H9 (cell line): ENCODE measurements at regions not wholly inside any gene's neighbourhood (a gene's known extent, or its start where the extent isn't known, plus 50 kb on each side); places are given as distances from the start of the nearest gene placed in this dataset.

Experiments
- DNase-seq: peaks from one replicate; pipeline ENCODE4 v3.0.0-alpha.2; 2017
- H2AFZ ChIP-seq: one replicate; pipeline ENCODE4 v1.6.1; 2013; ENCODE audit warnings: mild to moderate bottlenecking, low read length, control low read depth, moderate library complexity
- H2AK5ac ChIP-seq: 2 replicates; pipeline ENCODE4 v1.6.1; 2013; ENCODE audit warnings: low read length, control low read depth, mixed read lengths; ENCODE audit not compliant: insufficient read length
- H2BK120ac ChIP-seq: one replicate; pipeline ENCODE4 v1.6.1; 2013; ENCODE audit warnings: low read depth, mild to moderate bottlenecking, low read length, control low read depth, inconsistent platforms; ENCODE audit not compliant: poor library complexity, severe bottlenecking
- H2BK12ac ChIP-seq: 2 replicates; pipeline ENCODE4 v1.6.1; 2013; ENCODE audit warnings: low read length, control low read depth, mixed read lengths, low read depth; ENCODE audit not compliant: insufficient read length
- H2BK15ac ChIP-seq: 2 replicates; pipeline ENCODE4 v1.6.1; 2013; ENCODE audit warnings: low read depth, low read length, control low read depth
- H2BK20ac ChIP-seq: one replicate; pipeline ENCODE4 v1.6.1; 2013; ENCODE audit warnings: low read depth, mild to moderate bottlenecking, low read length, control low read depth, inconsistent platforms; ENCODE audit not compliant: poor library complexity, severe bottlenecking
- H2BK5ac ChIP-seq: 2 replicates; pipeline ENCODE4 v1.6.1; 2013; ENCODE audit warnings: low read length, control low read depth, mixed read lengths; ENCODE audit not compliant: insufficient read length
- H3K14ac ChIP-seq: 2 replicates; pipeline ENCODE4 v1.6.1; 2013; ENCODE audit warnings: low read length, control low read depth; ENCODE audit not compliant: insufficient read depth
- H3K18ac ChIP-seq: 2 replicates; pipeline ENCODE4 v1.6.1; 2013; ENCODE audit warnings: low read depth, mild to moderate bottlenecking, mixed read lengths, low read length, control low read depth; ENCODE audit not compliant: insufficient read length
- H3K23ac ChIP-seq: 2 replicates; pipeline ENCODE4 v1.6.1; 2013; ENCODE audit warnings: low read length, control low read depth, mixed read lengths, low read depth; ENCODE audit not compliant: insufficient read length
- H3K23me2 ChIP-seq: 2 replicates; pipeline ENCODE4 v1.6.1; 2013; ENCODE audit warnings: low read depth, mild to moderate bottlenecking, mixed read lengths, low read length, control low read depth; ENCODE audit not compliant: insufficient read length, poor library complexity, severe bottlenecking
- H3K27ac ChIP-seq: 2 replicates; pipeline ENCODE4 v1.5.1; 2013; ENCODE audit warnings: low read length, control low read depth, mixed read lengths, low read depth; ENCODE audit not compliant: insufficient read length
- H3K27me3 ChIP-seq: 2 replicates; pipeline ENCODE4 v1.6.1; 2013; ENCODE audit warnings: low read length, control low read depth, inconsistent platforms; ENCODE audit not compliant: insufficient read depth
- H3K4ac ChIP-seq: 2 replicates; pipeline ENCODE4 v1.6.1; 2013; ENCODE audit warnings: low read depth, mild to moderate bottlenecking, control low read depth, inconsistent platforms, low read length, moderate library complexity
- H3K4me1 ChIP-seq: 2 replicates; pipeline ENCODE4 v1.6.1; 2013; ENCODE audit warnings: low read length, control low read depth, inconsistent platforms; ENCODE audit not compliant: insufficient read depth
- H3K4me2 ChIP-seq: 2 replicates; pipeline ENCODE4 v1.6.1; 2013; ENCODE audit warnings: low read length, control low read depth, mixed read lengths; ENCODE audit not compliant: insufficient read length, insufficient read depth
- H3K56ac ChIP-seq: 2 replicates; pipeline ENCODE4 v1.6.1; 2013; ENCODE audit warnings: low read depth, mild to moderate bottlenecking, mixed read lengths, low read length, control low read depth; ENCODE audit not compliant: insufficient read length
- H3K79me1 ChIP-seq: 2 replicates; pipeline ENCODE4 v1.6.1; 2013; ENCODE audit warnings: low read depth, mild to moderate bottlenecking, moderate library complexity, low read length, control low read depth, inconsistent platforms; ENCODE audit not compliant: insufficient read depth, poor library complexity, severe bottlenecking
- H3K79me2 ChIP-seq: 2 replicates; pipeline ENCODE4 v1.6.1; 2013; ENCODE audit warnings: low read length, control low read depth, inconsistent platforms; ENCODE audit not compliant: insufficient read depth
- H3K9ac ChIP-seq: 2 replicates; pipeline ENCODE4 v1.6.1; 2013; ENCODE audit warnings: low read length, control low read depth, mixed read lengths; ENCODE audit not compliant: insufficient read length; ENCODE audit errors: extremely low read depth
- H3K9me3 ChIP-seq: one replicate; pipeline ENCODE4 v1.6.1; 2013; ENCODE audit warnings: low read depth, low read length, inconsistent platforms; ENCODE audit not compliant: control insufficient read depth
- H3T11ph ChIP-seq: one replicate; pipeline ENCODE4 v1.6.1; 2013; ENCODE audit warnings: mild to moderate bottlenecking, low read length, control low read depth, inconsistent platforms
- H4K20me1 ChIP-seq: one replicate; pipeline ENCODE4 v1.6.1; 2013; ENCODE audit not compliant: control insufficient read depth, insufficient read length, insufficient read depth
- H4K5ac ChIP-seq: 2 replicates; pipeline ENCODE4 v1.6.1; 2013; ENCODE audit warnings: low read depth, mild to moderate bottlenecking, mixed read lengths, low read length, control low read depth; ENCODE audit not compliant: insufficient read length
- H4K8ac ChIP-seq: replicated peaks from 2 replicates; pipeline ENCODE4 v1.6.1; 2013; ENCODE audit warnings: low read length, control low read depth, mixed read lengths, low read depth; ENCODE audit not compliant: insufficient read length
- H4K91ac ChIP-seq: 2 replicates; pipeline ENCODE4 v1.6.1; 2013; ENCODE audit warnings: low read depth, mild to moderate bottlenecking, moderate library complexity, mixed read lengths, low read length, control low read depth; ENCODE audit not compliant: insufficient read length
- H3K27ac Mint-ChIP-seq, 3 experiments: 2 replicates in 2 of 3; 3 replicates in 1 of 3; pipeline ENCODE4 v1.8.0; 2020 to 2021; ENCODE audit warnings: mixed read lengths in 3 of 3, mild to moderate bottlenecking in 1 of 3, moderate library complexity in 1 of 3
- H3K27me3 Mint-ChIP-seq: 2 replicates; pipeline ENCODE4 v1.8.0; 2021; ENCODE audit warnings: low read depth, mild to moderate bottlenecking, moderate library complexity, mixed read lengths
- H3K36me3 Mint-ChIP-seq, 3 experiments: 2 replicates in 2 of 3; 3 replicates in 1 of 3; pipeline ENCODE4 v1.8.0; 2020 to 2021; ENCODE audit warnings: low read depth in 3 of 3, mixed read lengths in 3 of 3; ENCODE audit not compliant: insufficient read depth in 1 of 3
- H3K4me1 Mint-ChIP-seq, 2 experiments: 2 replicates each; pipeline ENCODE4 v1.8.0; 2020; ENCODE audit warnings: mixed read lengths in 2 of 2
- H3K4me3 Mint-ChIP-seq, 2 experiments: 2 replicates in 1 of 2; 3 replicates in 1 of 2; pipeline ENCODE4 v1.8.0; 2020 to 2021; ENCODE audit warnings: mild to moderate bottlenecking in 2 of 2, mixed read lengths in 2 of 2, moderate library complexity in 1 of 2
- H3K9me3 Mint-ChIP-seq, 2 experiments: 2 replicates in 1 of 2; 3 replicates in 1 of 2; pipeline ENCODE4 v1.8.0; 2020; ENCODE audit warnings: mild to moderate bottlenecking in 2 of 2, mixed read lengths in 2 of 2, moderate library complexity in 1 of 2
- WGBS: extraction: QIAGEN DNeasy Blood & Tissue Kit; methylation state at CpG from one replicate; pipeline ENCODE4 v1.1.7; 2013; ENCODE audit warnings: missing lambda C conversion rate, low lambda C conversion rate, mixed read lengths; ENCODE audit not compliant: insufficient read length; ENCODE audit errors: extremely low coverage; 5-methylcytosine and 5-hydroxymethylcytosine counted together
- TF ChIP-seq, protein P1 (sequence below): fragments of 200-600 bp; sonication (generic); conservative IDR thresholded peaks from 3 replicates; pipeline ENCODE4 v1.8.0; 2021; ENCODE audit warnings: antibody characterized with exemption, mild to moderate bottlenecking

DNA sequence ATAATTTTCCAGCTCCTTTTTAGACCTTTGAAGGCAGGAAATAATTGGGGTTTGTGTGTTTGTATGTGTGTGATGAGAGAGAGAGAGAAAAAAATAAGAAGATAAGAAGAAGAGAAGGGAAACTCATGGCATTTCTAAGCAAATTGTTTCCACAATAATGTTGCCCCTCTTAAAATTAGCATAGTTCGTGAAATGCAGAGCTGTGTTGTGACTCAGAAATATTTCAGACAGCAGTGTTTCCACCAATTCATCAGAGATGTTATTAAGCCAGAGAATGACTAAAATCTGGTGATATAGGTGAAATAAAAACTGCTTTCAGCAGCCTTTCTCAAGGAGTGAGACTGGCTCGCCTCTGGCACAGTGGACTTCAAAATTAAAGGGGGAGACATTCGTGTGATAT lies 65.9 kb upstream of the ARHGAP5 start:
- H3K4me1 Mint-ChIP-seq = peaks cover 9 to 11% of the 10 kb centered on the region in 2 experiments
- Histone ChIP-seq H3K4ac (no peak overlapping the region), H3T11ph (no peak overlapping the region), H2BK12ac (no peak overlapping the region), H3K9ac (no peak overlapping the region), H3K23ac (no peak overlapping the region), H3K9me3 (no peaks in the 10 kb centered on the region), H2BK15ac (no peak overlapping the region), H3K4me1 (no peaks in the 10 kb centered on the region), H3K14ac (no peak overlapping the region), H4K5ac (no peak overlapping the region), H3K56ac (no peak overlapping the region), H2BK20ac (no peak overlapping the region), H2AK5ac (no peak overlapping the region), H2BK120ac (no peak overlapping the region), H2AFZ (no peak overlapping the region), H3K27ac (no peak overlapping the region), H4K8ac (no peak overlapping the region), H3K4me2 (no peak overlapping the region), H4K20me1 (no peaks in the 10 kb centered on the region), H3K79me2 (no peaks in the 10 kb centered on the region), H3K18ac (no peak overlapping the region), H4K91ac (no peak overlapping the region), H2BK5ac (no peak overlapping the region), H3K27me3 (no peaks in the 10 kb centered on the region), H3K23me2 (no peaks in the 10 kb centered on the region), H3K79me1 (no peaks in the 10 kb centered on the region)
- no peaks in the 10 kb centered on the region for H3K36me3 Mint-ChIP-seq
- no peaks in the 10 kb centered on the region; the same call in 1 of the 2 replicates for H3K27me3 Mint-ChIP-seq
- H3K9me3 Mint-ChIP-seq = no peaks in the 10 kb centered on the region
- H3K4me3 Mint-ChIP-seq = no peak overlapping the region
- no peak overlapping the region for H3K27ac Mint-ChIP-seq
- no peak for DNase-seq
- WGBS = no CpG with 5 or more reads among the region's 3 CpGs
- TF ChIP-seq, protein P1, sequence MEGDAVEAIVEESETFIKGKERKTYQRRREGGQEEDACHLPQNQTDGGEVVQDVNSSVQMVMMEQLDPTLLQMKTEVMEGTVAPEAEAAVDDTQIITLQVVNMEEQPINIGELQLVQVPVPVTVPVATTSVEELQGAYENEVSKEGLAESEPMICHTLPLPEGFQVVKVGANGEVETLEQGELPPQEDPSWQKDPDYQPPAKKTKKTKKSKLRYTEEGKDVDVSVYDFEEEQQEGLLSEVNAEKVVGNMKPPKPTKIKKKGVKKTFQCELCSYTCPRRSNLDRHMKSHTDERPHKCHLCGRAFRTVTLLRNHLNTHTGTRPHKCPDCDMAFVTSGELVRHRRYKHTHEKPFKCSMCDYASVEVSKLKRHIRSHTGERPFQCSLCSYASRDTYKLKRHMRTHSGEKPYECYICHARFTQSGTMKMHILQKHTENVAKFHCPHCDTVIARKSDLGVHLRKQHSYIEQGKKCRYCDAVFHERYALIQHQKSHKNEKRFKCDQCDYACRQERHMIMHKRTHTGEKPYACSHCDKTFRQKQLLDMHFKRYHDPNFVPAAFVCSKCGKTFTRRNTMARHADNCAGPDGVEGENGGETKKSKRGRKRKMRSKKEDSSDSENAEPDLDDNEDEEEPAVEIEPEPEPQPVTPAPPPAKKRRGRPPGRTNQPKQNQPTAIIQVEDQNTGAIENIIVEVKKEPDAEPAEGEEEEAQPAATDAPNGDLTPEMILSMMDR = no peak
